GM12864 (cell line): ENCODE measurements at regions not wholly inside any gene's neighbourhood (a gene's known extent, or its start where the extent isn't known, plus 50 kb on each side); places are given as distances from the start of the nearest gene placed in this dataset.
"Not testable (repeated sequence)": the region's sequence is repeated elsewhere in the genome, so short reads cannot be mapped to it uniquely, and the experiment has no call there.

Experiments
- DNase-seq: peaks from one replicate; pipeline ENCODE4 v3.0.0-alpha.2; 2011; ENCODE audit warnings: low read depth
- H3K4me3 ChIP-seq: 2 replicates; pipeline ENCODE4 v1.5.1; 2011; ENCODE audit warnings: mild to moderate bottlenecking, low read depth, low read length, control low read depth
- CTCF ChIP-seq: IDR thresholded peaks from 2 replicates; pipeline ENCODE4 v1.5.1; 2011; ENCODE audit warnings: low read depth, mild to moderate bottlenecking, moderate library complexity, low read length, control low read depth, inconsistent platforms; ENCODE audit errors: missing control alignments

DNA sequence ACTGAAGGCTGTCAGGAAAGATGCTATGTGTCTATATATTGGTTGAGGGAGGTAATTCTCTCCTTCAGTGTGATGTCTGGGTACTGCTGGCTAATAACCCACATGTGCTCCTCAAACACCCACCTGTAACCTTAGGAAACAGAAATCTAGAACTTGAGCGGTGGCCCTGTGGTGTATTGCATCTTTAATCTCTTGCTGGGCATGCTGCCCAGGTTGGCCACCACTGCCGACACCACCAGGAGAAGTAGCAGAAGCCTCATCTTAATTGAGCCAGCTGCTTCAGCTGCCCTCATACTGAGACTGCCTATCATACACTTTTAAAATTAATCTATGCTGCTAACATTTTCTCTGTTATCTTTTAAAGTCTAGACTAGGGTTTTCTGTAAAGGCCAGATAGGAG, 103.5 kb upstream of the C5orf63 start:
- no peak for TF ChIP-seq CTCF
- DNase-seq: no peak
- no peak overlapping the region for H3K4me3 ChIP-seq

DNA sequence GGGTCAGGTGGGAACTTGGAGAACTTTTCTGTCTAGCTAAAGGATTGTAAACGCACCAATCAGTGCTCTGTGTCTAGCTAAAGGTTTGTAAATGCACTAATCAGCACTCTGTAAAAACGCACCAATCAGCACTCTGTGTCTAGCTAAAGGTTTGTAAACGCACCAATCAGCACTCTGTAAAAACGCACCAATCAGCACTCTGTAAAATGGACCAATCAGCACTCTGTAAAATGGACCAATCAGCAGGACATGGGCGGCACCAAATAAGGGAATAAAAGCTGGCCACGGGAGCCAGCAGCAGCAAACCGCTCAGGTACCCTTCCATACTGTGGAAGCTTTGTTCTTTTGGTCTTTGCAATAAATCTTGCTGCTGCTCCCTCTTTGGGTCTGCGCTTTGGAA, 108.0 kb upstream of the MEGF10 start:
- DNase-seq: not testable (repeated sequence)

GRCh38 chr5:127183332-127183731, 107.3 kb upstream of the MEGF10 start:
- no peak overlapping the region for H3K4me3 ChIP-seq
- no peak for TF ChIP-seq CTCF
- no peak for DNase-seq

More for the DNA sequence above, 108.0 kb upstream of the MEGF10 start:
- H3K4me3 ChIP-seq: not testable (repeated sequence)

GRCh38 chr5:127184851-127185250, 105.7 kb upstream of the MEGF10 start:
- no peak for DNase-seq
- TF ChIP-seq CTCF: no peak
- no peak overlapping the region for H3K4me3 ChIP-seq

- DNase-seq: no peak
- no peak for TF ChIP-seq CTCF
- no peak overlapping the region for H3K4me3 ChIP-seq
Observed at GRCh38 chr5:127186657-127187056, 103.9 kb upstream of the MEGF10 start.

DNA sequence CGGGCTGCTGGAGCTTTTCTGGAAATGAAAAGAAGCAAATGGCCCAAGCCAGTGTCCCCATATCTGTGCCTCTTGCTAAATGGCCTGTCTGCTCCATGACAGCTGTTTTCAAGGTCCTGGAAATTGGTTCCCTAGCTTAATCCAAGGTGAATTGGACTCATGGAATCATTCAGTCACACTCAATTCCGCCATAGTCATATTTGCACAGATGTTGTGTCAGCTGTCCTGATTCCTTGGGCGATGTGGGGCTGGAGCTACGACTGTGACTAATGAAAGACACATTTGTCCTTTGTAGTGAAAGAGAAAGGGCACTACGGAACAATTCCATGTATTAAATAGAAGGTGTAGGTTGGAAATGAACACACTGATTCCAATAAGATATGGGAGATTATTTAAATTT, 102.9 kb upstream of the MEGF10 start:
- DNase-seq: no peak
- no peak overlapping the region for H3K4me3 ChIP-seq
- TF ChIP-seq CTCF: no peak

DNA sequence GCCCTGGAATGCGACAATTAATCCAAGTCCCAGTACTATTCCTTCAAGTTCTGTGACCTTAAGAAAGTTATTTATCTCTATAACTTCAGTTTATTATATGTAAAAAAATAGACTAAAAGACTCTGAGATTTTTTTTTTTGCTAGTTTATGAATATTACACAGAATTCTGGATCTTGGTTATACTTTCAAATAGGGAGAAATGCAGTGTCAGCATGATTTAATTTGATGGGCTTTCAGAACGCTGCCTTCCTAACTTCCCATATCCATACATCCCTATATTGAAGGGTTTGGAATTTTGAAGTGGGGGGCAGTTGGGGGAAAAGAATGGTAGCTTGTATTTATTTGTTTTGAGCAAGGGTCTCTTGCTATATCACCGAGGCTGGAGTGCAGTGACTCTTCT, 98.4 kb upstream of the MEGF10 start:
- no peak overlapping the region for H3K4me3 ChIP-seq
- TF ChIP-seq CTCF: no peak
- no peak for DNase-seq
